ENCODE measurements at regions not wholly inside any gene's neighbourhood (a gene's known extent, or its start where the extent isn't known, plus 50 kb on each side); places are given as distances from the start of the nearest gene placed in this dataset.

DNA sequence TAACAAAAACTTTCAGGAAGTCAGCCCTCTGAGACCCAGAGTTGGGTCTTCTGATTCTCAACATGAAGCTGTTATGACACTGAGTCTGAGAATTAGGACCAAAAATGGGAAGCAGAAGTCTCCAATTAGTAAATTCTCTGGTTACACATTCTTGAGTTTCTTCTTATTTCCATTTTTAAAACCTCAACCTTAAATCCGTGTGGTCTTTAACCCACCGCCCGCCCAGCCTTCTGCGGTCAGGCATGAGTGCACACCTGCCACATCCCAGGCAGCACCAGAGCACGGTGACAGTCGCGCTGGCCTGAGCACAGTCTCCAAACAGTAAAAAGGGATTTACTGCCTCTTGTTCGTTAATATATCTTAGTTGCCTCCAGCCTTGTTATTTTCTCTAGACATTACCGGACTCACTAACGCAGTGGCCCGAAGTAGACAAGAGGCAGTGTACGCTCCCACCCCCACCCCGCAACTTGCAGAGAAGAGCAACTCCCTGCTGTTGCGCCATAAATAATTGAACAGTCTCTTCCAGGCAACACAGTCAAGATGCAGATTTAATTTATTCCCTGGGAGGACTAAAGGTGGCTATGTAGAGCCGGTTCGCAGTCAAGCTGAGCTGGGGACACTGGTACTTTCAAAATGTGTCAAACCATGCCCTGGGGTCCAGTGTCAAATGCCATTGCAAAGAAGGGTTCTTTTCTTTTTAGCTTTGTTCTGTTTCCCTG, 147.0 kb upstream of the CELF2 start:
- no peak for DNase-seq

DNA sequence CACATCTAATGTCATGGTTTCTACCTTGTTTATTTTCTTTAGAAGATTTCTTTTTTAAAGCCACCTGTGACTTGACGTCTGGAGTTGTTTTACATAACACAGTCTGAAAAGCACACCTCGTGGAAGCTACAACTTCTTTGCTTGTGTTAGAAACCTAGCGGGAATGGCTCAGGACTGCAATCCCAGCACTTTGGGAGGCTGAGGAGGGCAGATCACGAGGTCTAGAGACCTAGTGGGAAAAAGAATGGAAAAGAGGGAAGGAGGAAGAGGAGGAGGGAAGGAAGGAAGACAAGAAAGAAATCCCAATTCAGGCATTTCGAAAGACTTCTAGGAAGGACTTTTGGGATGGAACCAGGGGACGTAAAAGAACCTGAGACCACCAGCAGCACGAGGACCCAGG, 146.3 kb upstream of the CELF2 start:
- no peak for DNase-seq

DNA sequence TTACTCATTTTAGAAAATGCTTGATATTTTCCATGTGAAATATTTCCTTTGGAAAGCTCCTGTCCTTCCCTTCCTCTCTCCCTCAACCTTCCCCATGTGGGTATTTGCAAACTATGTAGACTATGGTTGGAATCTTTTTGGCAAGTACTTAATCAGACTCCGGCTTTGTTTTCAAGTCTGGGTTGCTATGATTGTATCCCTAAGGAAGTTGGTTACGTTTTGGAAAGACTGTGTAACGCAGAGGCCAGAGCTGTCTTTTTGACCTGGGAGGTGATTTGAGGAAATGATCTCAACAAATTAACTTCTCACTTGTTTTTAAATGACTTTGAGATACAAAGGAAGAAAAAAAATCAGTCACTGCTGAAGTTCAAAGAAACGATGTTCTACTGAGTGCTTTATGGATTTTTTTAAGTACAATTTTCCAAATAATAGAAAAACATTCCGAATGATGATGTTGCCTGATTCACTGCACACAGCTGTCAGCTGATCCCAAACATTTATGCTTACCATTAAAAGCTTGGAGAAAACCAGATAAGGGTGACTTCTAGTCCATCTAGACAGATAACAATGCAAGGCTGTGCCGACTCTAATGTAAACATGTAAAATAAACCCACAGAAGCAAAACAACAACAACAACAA, 145.5 kb upstream of the CELF2 start:
- no peak for DNase-seq

DNA sequence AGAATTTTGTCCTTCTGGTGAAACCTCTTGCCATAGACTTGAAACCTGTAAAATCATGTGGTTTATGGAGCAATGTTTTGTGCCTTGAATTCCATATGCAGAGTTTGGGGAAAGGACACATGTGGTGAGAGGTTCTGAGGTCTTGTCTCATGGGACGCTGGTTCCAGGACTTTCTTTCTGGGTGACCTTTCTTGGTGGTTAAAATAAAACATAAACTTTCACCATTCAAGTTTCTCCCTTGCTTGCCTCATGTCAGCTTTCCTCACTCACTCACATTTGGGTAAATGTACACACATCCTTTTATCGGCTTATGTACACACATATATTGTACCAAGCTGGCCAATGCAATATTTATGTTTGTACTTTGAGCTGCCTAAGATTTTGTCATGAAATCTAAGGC, 144.9 kb upstream of the CELF2 start:
- DNase-seq: no peak

DNA sequence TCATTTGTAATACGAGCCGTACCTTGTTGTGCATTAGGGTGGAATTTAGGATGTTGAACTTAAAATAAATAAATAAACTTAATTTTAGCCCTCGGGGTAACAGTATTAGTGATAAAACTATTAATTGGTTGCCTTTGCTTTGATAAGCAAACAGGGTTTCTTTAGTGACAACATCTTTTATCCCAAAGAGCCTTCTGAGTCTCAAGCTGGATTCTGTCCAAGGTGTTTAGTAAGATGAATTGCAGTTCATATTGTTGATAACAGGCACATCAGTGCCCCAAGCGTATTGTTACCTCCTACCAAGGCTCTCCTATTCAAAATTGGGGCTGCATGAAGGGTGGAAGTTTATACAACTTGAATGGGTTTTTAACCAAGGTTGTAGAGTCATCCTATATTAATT, 144.4 kb upstream of the CELF2 start:
- no peak for DNase-seq

DNA sequence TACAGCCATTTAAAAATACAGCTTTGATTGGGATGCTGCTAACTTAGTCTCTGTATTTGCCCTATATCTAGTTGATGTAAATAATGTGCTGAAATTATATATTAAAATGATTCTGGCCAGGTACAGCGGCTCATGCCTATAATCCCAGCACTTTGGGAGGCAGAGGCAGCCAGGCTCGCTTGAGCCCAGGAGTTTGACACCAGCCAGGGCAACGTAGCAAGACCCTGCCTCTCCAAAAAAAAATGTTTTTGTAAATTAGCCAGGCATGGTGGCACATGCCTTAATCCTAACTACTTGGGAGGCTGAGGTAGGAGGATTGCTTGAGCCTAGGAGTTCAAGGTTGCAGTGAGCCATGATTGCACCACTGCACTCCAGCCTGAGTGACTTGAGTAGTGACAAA, 143.8 kb upstream of the CELF2 start:
- no peak for DNase-seq

DNA sequence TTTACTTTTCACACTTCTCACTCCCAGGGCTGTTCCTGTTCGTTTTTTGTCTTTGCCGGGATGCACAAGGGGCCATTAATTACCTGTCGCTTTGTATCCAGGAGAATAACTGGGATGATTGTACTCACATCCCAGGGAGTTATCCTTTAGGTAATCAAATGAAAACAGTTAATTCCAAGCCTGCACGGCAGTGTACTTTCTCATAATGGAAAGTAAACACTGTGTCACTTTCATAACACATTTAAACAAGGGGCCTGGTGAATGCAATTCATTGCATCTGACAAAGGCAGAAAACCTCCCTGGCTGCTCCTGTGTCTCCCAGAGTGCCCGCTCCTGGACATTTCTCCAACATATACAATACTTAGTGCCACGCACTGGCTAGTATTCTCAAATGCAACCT, 138.7 kb upstream of the CELF2 start:
- no peak for DNase-seq

DNA sequence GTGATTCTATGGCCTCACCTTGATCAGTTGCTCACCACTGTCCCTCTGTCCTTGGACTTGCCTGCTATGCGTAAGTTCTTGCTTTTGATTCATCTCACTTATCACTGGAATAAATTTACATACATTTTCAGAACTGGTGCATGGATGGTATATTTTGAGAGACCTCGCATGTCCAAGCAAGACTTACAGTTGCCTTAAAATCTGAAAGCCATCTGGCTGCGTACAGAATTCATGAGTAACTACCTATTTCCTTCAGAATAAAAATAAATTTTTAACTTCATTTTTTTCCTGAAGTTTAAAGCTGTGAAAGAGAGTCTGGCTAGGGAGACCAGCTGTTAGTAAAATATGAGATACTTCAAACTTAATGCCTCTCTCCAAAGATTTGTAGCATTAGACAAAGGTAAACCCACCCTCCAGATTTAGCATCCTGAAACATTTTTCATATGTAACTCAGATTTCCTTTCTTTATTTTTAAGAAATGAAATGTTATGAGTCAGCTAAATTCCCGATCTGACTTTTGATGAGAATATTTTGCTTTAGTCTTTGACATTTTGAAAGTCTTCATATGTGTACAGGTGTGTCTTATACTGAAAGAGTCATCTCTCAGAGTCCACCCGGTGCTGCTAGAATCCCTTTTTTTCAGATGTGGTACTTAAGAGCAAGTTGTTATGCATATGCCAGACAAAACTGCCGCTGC, 136.4 kb upstream of the CELF2 start:
- DNase-seq: no peak

DNA sequence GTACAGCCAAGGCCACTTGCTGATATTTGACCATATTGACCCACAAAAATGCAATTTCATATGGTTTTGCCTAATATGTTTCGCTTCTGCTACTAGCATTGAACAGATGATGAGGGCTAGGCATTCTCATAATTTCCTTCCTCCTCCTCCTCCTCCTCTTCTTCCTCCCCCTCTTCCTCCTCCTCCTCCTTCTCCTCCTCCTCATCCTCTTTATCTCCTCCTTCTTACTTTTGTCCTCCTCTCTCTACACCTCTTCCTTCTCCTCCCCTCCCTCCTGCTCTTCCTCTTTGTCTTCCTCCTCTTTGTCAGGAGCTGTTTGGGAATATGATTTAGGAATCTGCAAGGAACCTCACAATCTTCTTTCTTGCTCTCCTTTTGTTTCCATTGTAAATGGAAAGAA, 133.9 kb upstream of the CELF2 start:
- no peak for DNase-seq

DNA sequence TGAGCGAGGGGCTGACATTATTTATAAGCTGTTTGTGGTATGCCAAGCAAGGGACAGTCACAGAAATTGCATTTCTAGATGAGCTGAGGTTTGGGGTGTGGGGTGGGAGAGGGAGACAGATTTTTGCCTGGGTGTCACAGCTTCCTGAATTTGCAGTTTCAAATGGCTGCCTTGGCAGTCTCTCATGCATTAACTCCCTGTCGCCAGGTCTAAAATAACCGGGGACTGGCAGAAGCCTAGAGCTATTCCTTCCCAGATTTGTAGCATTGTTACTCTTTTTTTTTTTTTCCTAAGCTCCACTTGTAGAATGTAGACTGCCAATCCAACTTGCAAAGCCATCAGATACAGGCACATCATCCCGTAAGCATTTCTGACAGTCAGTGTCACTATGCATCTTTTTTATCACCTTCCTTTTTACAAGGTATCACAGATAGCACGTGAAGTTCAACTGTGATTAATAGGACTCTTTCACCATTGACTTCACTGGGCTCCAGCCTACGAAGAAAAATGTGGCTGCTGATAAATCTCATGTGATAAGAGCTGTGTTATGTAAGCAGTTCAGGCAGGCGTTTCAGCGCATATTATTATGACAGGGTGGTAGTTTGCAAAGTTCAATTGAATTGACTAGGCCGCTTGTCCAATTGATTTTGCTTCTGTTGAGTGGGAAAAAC, 130.7 kb upstream of the CELF2 start:
- no peak for DNase-seq

DNA sequence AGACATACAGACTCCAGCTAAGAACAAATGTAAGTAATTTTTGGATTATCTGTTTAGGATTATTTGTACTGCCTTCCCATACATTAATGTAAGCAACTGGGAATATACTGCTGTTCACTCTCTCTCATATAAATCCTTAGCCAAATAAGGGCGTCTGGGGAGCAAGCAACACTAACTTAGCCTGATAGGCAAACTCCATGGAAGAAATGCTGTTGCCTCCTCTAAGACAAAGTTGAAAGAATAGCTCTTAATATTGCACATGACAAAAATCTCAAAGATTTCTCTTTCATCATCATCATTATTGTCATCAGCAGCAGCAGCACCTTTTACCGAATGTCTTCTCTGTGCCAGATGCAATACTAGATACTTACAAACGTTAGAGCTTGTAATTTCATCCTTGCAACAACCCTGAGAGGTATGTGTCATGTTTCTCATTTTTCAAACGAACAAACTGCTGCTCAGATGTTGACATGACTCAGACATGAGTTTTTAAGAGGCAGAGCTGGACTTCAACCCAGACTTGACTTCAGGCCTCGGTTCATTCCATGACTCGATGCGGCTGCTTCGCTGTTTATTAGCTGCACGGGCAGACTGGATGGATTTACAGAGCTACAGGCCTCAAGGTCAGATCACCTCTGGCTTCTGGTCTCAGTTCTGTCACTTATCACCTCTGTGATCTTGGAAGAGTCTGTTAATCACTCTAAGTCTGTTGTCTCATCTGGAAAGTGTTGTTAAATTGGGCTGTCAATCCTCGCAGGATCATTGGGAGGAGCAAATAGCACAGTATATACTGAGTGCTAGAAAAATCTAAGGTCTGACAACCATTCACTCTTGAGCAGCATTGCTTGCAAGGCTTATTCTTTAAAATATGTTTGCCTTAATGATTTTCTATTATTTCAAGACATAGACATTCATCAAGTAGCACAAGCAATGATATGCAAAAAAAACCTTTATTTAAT, 126.3 kb upstream of the CELF2 start:
- DNase-seq: no peak

DNA sequence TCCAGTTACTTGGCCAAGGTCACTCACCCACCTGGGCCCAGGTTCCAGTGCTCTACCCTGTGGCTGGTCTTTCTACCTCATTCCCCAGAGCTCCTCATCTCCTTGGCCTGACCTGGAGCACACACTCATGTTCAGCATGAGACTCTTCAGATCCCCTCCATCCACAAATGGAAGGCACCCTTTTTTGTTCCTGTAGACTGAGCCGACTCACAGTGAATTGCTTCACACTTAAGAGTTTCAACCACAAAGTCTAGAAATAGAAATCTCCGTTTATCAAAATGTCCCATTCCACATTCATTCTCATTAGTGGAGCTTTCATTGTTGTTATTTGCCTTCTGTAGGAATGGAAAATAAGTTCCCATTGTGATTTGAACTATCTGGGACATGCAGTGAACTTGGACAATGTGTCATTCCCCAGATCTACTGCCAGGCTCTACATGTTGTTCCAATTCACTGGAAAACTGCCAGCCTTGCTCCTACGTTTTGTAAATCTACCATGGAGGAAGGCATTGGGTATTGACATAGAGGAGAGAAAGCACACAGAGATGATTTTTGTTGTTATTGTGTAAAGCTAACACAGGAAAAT, 125.3 kb upstream of the CELF2 start:
- DNase-seq: no peak

DNA sequence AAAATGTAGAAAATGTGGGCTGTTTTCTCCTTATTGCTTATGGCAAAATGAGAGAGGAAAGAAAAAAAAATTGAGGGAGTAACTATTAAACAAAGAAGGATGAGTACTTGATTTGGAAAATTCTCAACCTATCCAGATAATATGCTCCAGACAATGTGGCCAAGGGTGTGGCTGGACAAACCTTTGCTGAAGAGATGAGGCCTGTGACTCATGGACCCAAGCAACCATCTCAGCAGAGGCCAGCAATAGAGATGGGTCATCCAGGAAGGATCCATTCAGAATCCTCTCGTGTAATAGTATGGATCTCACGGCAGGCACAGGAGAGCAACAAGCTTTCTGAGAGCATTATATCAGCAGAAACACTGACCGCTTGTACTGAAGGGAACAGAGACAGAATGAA, 120.3 kb upstream of the CELF2 start:
- no peak for DNase-seq

DNA sequence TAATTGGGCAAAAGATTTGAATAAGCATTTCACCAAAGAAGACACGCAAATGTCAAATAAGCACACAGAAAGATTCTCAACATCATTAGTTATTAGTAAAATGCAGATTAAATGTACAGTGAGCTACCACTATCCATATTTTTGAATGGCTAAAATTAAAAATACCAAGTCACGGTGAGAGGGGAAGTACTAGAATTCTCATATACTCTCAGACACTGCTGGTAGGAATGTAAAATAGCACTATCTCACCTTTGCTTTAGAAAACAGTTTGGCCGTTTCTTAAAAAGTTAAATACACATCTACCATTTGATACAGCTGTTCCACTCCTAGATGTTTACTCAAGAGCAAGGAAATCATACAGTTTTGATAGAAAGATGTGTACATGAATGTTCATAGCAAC, 115.8 kb upstream of the CELF2 start:
- DNase-seq: peak; percentile 53

DNA sequence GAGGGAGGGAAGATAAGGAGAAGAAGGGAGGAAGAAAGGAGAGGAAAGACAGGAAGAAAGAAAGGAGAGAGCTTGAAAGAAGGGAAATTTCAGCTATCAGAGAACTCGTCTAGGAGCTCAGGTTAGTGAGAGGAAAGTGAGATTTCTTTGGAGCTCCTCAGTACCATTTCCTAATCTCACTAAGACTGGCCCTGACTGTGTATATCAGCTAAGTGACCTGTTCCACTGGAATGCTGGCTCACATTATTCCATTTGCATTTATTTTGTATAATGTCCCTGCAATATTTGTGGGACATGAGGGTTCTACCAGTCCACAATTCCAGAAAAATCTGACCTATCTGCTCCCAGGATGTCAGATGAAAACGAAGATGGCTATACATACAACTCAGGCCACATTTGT, 114.7 kb upstream of the CELF2 start:
- no peak for DNase-seq

DNA sequence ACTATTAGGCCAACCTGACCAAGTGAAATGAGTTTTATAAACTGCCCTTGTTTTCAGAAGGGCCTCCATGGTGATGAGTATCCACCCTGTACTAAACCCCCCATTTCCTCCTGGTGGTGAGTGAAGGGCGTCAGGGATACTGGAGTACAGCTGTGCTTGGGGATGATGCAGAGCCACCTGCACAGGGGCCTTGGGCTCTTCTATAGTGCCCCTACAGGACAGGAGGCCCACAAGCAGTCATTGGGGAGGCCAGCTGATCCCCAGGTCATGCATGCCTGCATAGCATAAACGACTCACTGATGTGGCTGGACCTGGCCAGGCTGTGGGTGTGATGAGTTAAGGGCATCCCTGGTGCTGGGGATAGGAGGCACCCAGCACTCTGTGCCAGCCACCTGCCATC, 114.1 kb upstream of the CELF2 start:
- DNase-seq: no peak

DNA sequence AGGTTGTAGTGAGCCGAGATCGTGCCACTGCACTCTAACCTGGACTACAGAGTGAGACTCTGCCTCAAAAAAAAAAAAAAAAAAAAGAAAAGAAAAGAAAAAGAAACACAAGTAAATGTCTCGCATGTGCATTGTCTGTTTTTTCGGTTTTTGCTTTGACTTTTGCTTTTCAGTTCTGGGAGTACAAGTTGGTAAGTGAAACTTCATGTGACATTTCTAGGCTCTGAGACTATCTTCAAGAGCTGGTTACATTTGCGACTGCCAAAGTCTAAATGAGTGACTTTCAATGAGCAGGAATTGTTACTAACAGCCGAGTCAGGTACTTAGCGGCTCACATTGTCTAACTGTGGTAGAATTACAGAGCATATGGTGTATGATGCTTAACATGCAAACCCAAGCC, 107.0 kb upstream of the CELF2 start:
- DNase-seq: no peak

DNA sequence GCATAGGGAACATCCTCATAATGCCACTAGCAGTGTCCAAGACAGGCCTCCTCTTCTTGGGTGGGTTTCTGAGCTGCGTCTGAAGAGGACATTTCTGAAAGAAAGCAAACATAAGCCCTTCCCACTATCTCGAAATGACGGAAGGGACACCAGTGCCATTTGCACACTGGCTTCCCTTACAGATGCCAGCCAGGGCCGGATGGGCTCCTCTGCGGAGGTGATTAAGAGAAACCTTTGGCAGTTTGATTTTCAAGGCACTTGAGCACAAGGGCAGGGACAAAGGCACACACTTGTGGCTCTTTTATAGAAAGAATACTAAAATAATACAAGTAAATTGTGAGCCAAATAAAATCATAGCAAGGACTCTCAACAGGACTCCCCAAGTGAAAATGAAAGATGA, 106.6 kb upstream of the CELF2 start:
- DNase-seq: no peak

DNA sequence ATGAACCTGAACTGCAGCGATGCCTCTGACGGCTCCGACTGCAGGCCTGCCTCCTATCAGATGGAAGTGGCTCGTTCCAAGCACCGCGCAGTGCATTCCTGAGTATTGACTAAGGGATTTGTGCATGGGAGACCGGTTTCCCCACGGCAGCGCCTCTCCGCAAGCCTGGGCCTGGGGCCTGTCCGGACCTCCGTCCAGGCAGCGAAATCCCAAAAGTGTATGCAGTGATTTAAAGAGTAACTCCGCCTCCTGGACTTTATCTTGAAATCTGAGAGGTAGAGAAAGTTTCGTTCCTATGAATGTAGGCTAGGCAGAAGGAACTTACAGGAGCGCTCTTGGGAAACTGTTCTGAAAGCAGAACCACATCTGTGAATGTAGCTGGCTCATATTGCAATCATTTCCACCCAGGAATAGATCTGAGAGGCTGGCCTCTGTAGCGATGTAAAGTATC, 106.2 kb upstream of the CELF2 start:
- DNase-seq: no peak

DNA sequence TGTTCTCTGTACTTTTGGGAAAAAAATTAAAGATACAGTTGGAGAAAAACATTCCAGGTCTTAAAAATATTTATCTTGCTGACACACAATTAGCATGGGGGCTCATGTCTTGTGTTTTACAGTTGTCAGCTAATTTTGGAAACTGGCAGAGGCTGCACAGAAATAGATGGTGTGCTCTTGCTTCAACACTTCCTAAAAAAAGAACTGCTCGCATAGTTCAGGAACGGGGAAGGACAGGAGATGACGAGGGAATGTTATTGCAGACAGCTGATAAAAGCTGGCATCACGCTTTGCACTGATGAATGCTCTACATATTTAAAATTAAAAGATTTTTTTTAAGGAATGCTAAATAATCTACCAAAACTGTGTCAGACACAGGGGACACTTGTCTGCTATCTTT, 103.5 kb upstream of the CELF2 start:
- DNase-seq: no peak

DNA sequence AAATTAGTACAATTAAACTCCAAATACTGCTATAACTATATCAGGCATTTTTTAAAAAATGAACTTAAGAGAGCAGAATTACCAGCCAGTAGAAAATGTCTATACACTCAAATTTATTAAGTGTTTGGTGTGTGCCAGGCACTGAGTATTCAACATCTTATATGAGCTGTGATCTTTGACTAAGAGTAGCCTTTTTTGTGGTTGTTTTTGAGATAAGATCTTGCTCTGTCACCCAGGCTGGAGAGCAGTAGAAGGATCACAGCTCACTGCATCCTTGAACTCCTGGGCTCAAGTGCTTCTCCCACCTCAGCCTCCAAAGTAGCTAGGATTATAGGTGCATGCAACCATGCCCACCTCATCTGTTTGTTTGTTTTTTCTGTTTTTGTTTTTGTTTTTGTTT, 102.5 kb upstream of the CELF2 start:
- peak; percentile 17 for DNase-seq

DNA sequence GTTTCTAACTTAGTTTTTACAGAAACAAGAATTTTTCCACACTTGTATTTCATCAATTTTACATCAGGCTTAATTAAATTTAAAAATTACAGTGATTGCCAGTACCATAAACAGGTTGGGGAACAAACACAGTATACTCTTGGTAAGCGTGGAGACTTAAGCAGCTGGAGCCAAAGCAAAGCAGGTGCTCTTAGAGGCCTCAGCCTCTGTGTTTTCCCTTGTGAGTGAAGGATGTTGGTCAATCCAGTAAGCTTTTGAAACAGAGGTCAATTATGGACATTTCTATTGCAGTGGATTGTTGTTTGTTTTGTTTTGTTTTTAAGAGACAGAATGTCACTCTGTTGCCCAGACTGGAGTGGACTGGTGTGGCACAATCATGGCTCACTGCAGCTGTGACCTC, 100.6 kb upstream of the CELF2 start:
- no peak for DNase-seq
